Hindlimb muscle (tissue), 1 donor: ENCODE measurements at regions not wholly inside any gene's neighbourhood (a gene's known extent, or its start where the extent isn't known, plus 50 kb on each side); places are given as distances from the start of the nearest gene placed in this dataset.
"Not testable (repeated sequence)": the region's sequence is repeated elsewhere in the genome, so short reads cannot be mapped to it uniquely, and the experiment has no call there.

Experiments used
- DNase-seq: peaks from one replicate; pipeline ENCODE4 v3.0.0-alpha.2; 2013

- DNase-seq = no peak
Observed at GRCh38 chr4:4664234-4664633, 122.4 kb upstream of the STX18 start.

GRCh38 chr4:4663028-4663427, 121.2 kb upstream of the STX18 start:
- DNase-seq = no peak

DNA sequence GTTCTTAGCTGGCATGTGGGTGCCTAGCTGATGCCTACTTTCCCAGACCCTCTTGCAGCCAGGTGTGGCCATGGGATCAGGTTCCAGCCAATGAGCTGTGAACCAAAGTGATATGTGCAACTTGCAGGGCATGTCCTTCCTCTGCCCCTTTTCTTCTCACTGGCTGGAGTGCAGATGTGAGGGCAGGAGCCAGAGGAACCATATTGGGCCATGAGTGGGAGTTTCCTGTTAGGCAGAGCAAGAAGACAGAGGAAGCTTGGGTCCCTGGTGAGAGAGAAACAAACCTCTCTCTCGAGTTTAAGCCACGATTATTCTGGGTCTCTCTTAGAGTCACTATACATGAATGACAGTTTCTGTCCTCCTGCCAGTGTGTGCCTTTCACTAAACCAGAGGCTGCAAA, 120.4 kb upstream of the STX18 start:
- no peak for DNase-seq

- DNase-seq = no peak
Observed at GRCh38 chr4:4659871-4660651, 118.2 kb upstream of the STX18 start.

DNA sequence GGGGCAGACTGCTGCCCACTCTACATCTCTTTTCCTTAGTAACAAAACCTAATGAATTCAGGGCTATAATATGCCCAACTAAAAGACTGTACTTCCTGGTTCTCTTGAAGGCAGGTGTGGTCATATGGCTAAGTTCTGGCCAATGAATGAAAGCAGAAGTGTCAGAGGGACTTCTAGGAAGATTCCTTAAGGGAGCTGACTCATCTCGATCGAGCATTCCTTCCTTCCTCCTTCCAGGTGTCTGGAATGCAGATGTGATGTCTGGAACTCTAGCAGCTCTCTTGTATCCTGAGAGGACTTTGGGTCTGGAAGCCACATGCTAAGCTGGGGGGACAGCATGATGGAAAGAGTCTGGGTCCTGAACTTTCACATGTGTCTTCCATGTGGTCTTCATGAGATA, 116.2 kb upstream of the STX18 start:
- no peak for DNase-seq

- no peak for DNase-seq
Observed at GRCh38 chr4:4656977-4657376, 115.1 kb upstream of the STX18 start.

DNA sequence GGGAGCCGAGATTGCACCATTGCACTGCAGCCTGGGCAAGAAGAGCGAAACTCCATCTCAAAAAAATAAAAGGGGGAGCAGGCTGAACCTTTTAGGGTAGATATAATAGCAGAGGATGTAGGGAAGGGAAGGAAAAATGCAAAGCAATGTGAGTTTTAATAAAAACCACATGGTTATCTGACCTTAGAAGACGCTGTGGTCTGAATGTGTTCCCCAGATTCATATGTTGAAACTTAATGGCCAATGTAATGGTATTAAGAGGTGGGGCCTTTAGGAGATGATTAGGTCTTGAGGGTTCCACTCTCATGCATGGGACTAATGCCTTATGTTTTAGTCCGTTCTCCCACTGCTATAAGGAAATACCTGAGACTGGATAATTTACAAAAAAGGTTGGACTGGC, 114.1 kb upstream of the STX18 start:
- DNase-seq = no peak

DNA sequence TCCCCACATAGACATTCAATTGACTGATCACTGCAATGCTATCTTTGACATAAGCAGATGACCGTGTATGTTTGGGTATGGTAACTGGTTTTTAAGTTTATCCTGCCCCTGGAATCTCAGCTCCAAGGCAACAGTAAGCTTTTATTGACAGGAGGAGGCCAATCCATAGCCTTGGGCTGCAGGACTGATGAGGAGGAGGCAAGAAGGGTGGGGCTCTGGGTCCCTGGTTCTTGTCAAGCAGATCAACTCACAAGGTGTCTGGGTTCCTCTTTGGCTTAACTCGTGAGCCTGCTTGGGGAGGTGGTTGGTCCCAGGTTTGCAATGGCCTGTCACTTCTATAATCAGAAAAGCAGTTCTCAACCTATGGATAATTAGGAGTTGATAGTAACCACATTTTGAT, 113.2 kb upstream of the STX18 start:
- DNase-seq = no peak

DNA sequence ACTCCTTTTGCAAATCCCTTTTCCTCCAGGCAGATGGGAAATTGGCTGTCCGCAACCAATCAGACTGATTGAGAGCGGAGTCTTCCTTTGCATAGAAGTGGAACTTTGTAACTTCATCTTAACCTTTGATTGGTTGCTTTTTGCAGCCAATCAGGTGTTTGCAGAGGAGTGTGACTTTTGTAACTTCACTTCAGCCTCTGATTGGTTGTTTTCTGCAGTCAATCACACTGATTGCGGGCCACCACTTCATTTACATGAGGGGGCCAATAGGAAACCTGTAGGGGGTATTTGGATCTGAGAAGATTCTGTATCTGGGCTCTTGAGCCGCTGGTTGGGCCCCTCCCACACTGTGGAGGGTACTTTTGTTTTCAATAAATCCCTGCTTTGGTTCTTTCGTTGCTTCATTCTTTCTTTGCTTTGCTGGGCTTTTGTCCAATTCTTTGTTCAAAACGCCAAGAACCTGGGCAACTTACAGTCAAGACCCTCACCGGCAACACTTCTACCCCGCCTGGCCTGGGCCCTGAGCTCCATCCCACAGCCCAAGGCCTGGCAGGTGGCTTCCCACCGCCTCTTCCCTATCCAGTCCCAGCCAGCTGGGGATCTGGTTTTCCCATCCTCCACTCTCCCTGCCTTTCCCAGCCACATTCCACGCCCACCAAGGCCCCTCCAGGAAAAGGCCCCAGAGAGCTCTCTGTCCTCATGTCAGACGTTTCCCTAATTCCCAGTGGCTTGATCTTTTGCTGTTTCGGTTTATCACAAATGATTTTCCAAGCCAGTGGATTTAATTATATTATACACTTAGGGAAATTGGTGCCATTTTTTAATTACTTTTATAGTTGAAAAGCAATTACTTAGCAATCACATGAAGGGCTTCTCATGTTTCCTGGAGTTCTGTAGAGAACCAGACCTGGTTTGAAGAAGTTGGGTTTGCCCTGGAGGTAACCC, 110.2 kb upstream of the STX18 start:
- DNase-seq = no peak

GRCh38 chr4:4647041-4647440, 105.2 kb upstream of the STX18 start:
- no peak for DNase-seq

GRCh38 chr4:4645743-4646142, 103.9 kb upstream of the STX18 start:
- DNase-seq = no peak

DNA sequence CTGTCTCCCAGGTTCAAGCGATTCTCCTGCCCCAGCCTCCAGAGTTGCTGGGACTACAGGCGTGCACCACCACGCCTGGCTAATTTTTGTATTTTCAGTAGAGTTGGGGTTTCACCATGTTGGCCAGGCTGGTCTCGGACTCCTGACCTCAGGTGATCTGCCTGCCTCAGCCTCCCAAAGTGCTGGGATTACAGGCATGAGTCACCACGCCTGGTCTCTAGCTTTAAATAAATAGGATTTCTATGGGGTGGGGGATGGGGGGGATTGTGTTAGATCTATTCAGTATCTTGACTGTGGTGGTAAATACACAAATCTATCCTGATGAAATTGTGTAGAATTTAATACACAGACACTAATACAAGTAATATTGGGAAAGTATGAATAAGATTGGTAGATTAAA, 102.4 kb upstream of the STX18 start:
- not testable (repeated sequence) for DNase-seq

GRCh38 chr4:4643743-4644142, 101.9 kb upstream of the STX18 start:
- not testable (repeated sequence) for DNase-seq

DNA sequence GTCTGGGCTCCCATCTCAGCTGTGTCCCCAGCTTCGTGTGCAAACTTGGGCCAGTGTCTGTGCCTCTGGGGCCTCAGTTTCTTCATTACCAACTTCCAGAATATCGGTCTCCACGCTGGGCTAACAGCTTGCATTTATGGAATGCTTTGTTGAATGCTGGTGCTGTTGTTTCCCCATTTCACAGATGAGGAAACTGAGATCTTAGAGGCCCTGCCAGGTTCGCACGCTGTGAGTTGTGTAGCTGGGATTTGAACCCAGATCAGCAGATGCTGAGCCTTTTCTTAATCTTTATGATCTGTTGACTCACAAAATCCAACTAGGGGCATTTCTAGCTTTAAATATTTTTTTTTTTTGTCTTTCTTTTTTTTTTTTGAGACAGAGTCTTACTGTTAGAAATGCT, 101.5 kb upstream of the STX18 start:
- no peak for DNase-seq

GRCh38 chr4:4642496-4643000, 100.7 kb upstream of the STX18 start:
- no peak for DNase-seq

GRCh38 chr4:4641661-4642495, 100.0 kb upstream of the STX18 start:
- no peak for DNase-seq

DNA sequence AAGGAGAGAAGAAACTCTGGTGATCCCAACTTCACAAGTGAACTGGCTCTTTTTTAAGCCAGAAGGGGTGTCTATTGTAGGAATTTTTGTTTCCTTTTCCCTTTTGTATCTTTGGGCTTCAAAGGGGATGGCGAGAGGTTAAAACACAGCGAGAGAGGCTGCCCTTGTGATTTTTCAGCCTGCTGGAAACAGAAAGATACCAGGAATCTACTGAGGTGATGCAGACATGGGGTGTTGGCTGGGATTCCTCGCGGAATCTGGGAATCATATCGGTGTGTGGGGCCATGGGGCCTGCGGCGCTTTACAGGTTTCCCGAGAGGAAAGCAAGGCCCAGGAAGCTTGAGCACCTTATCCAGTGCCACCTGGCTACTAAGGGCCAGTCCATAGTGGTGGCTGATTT, 99.4 kb upstream of the STX18 start:
- no peak for DNase-seq

DNA sequence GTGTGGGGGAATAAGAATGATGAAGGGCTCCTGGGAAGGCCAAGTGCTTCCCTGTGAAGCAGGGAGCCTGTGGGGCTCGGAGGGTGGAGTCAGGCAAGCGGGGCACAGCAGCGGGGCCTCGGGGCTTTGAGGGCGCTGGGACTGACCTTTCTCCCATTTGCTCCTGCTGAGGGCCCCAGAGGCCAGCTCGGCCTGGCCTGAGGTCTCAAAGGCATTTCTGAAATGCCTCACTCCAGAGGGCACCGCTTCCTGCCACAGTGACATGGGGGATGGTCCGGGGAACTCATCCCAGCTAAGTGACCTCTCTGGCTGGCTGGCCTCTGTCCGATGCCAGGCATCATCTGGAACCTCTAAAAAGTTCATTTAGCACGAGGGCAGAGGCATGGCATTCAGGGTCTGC, 98.8 kb upstream of the STX18 start:
- DNase-seq = no peak

DNA sequence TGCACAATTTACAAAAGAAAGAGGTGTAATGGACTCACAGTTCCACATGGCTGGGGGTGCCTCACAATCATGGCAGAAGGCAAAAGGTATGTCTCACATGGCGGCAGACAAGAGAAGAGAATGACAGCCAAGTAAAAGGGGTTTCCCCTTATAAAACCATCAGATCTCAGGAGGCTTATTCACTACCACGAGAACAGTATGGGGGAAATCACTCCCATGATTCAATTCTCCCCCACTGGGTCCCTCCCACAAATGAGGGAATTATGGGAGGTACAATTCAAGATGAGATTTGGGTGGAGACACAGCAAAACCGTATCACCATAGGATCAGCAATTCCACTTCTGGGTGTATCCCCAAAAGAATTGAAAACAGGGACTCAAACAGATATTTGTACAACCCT, 97.5 kb upstream of the STX18 start:
- DNase-seq = no peak

GRCh38 chr4:4637710-4638109, 95.9 kb upstream of the STX18 start:
- DNase-seq = no peak

GRCh38 chr4:4633431-4633830, 91.6 kb upstream of the STX18 start:
- no peak for DNase-seq

DNA sequence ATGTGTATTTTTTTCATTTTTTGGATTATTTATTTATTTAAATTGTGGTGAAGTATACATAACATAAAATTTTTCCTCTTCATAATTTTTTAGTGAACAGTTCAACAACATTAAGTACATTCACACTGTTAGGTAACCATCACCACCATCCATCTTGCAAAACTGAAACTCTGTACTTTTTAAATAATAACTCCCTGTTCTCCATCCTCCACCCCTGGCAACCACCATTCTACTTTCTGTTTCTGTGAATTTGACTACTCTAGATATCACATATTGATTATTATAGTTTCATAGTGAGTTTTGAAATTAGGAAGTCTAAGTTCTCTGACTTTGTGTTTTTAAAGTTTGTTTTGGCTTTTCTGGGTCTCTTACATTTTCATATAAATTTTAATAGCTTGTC, 89.3 kb upstream of the STX18 start:
- no peak for DNase-seq

GRCh38 chr4:4627906-4628305, 86.1 kb upstream of the STX18 start:
- DNase-seq = no peak
